A549 (cell line): ENCODE measurements at regions not wholly inside any gene's neighbourhood (a gene's known extent, or its start where the extent isn't known, plus 50 kb on each side); places are given as distances from the start of the nearest gene placed in this dataset.

Source experiments
- BHLHE40 ChIP-seq: IDR thresholded peaks from 2 replicates; pipeline ENCODE4 v1.6.1; 2012; ENCODE audit warnings: low read depth, low read length, inconsistent platforms
- CHD2 ChIP-seq: fragments of 150-350 bp; IDR thresholded peaks from 2 replicates; pipeline ENCODE4 v1.6.1; 2014; ENCODE audit warnings: low read length; ENCODE audit not compliant: partially characterized antibody
- EP300 ChIP-seq, 2 experiments: fragments of >200 bp; sonication (Bioruptor Twin); formaldehyde crosslinking; IDR thresholded peaks; 2 replicates in 1 of 2; 3 replicates in 1 of 2; pipeline ENCODE4 v1.6.1; 2016 to 2017
- JUNB ChIP-seq: fragments of >200 bp; sonication (Bioruptor Twin); formaldehyde crosslinking; IDR thresholded peaks from 2 replicates; pipeline ENCODE4 v1.6.1; 2016
- RCOR1 ChIP-seq: fragments of 150-350 bp; IDR thresholded peaks from 2 replicates; pipeline ENCODE4 v1.6.1; 2014; ENCODE audit warnings: antibody characterized with exemption, low read length, low read depth
- TF ChIP-seq, protein P1 (sequence below): fragments of >200 bp; sonication (Bioruptor Twin); formaldehyde crosslinking; IDR thresholded peaks from 3 replicates; pipeline ENCODE4 v1.5.1; 2016
- TF ChIP-seq, protein P2 (sequence below): IDR thresholded peaks from 2 replicates; pipeline ENCODE4 v1.6.1; 2012

DNA sequence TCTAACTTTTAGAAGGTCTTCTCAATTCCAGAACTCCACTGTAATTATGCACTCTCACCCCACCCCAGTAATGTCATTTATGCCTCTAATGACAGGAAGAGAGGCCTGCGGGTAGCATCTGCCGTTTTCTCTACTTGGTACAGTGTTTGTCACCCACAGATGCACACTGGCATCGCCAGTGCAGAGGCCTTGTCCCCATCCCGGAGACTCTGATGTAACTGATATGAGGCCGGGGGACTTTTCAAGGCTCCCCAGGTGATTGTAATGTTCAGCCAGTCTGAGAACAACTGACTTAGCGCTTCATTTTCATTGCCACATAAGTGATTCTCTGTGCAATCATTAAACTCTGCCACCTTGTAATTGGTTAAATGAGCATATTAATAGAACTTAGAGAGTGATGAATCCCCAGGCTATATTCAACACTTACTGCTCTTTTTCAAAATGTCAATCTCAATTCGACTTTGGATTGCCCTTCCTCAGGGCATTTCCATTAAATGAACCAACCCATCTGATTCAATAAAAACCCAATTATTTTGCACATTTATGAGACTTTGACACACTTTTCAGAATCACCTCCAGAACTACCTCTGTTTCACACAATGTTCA lies 113.2 kb downstream of the HERPUD2 start:
- TF ChIP-seq, protein P1, sequence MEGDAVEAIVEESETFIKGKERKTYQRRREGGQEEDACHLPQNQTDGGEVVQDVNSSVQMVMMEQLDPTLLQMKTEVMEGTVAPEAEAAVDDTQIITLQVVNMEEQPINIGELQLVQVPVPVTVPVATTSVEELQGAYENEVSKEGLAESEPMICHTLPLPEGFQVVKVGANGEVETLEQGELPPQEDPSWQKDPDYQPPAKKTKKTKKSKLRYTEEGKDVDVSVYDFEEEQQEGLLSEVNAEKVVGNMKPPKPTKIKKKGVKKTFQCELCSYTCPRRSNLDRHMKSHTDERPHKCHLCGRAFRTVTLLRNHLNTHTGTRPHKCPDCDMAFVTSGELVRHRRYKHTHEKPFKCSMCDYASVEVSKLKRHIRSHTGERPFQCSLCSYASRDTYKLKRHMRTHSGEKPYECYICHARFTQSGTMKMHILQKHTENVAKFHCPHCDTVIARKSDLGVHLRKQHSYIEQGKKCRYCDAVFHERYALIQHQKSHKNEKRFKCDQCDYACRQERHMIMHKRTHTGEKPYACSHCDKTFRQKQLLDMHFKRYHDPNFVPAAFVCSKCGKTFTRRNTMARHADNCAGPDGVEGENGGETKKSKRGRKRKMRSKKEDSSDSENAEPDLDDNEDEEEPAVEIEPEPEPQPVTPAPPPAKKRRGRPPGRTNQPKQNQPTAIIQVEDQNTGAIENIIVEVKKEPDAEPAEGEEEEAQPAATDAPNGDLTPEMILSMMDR, result no peak
- TF ChIP-seq BHLHE40, result no peak
- TF ChIP-seq JUNB, result no peak
- TF ChIP-seq, protein P2, sequence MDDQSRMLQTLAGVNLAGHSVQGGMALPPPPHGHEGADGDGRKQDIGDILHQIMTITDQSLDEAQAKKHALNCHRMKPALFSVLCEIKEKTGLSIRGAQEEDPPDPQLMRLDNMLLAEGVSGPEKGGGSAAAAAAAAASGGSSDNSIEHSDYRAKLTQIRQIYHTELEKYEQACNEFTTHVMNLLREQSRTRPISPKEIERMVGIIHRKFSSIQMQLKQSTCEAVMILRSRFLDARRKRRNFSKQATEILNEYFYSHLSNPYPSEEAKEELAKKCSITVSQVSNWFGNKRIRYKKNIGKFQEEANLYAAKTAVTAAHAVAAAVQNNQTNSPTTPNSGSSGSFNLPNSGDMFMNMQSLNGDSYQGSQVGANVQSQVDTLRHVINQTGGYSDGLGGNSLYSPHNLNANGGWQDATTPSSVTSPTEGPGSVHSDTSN, result no peak
- TF ChIP-seq RCOR1, result no peak
- no peak for TF ChIP-seq EP300 (IDR thresholded peaks at IDR 0.05)
- TF ChIP-seq CHD2, result no peak
